Fibroblast of villous mesenchyme (primary cell): ENCODE measurements at regions not wholly inside any gene's neighbourhood (a gene's known extent, or its start where the extent isn't known, plus 50 kb on each side); places are given as distances from the start of the nearest gene placed in this dataset.

Experiments used
- DNase-seq: peaks from one replicate; pipeline ENCODE4 v3.0.0-alpha.2; 2010; ENCODE audit warnings: low read depth
- H3K4me3 ChIP-seq: 2 replicates; pipeline ENCODE4 v1.5.1; 2011; ENCODE audit warnings: low read depth, mild to moderate bottlenecking, low read length
- TF ChIP-seq, protein P1 (sequence below): IDR thresholded peaks from 2 replicates; pipeline ENCODE4 v1.5.1; 2012; ENCODE audit warnings: low read depth, mild to moderate bottlenecking, low read length; ENCODE audit not compliant: insufficient read depth

DNA sequence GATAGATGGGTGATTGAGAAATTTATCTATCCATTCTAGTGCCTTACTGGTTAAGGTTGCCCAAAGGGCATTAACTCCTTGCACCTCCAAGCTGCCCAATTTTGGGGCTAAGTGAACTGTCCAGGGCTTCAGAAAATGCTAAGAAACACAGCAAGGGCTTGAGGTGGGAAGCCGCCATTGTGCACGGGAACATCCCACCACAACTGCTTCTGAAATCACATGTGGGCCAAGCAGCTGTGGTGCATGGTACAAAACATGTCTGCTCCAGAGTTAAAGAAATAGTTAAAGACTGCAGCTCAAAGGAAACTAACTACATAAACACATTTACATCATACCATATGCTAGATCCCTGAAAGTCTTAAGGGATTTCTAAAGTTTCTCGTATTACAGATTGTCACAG, 144.3 kb upstream of the NDST3 start:
- no peak overlapping the region for H3K4me3 ChIP-seq
- DNase-seq = no peak
- TF ChIP-seq, protein P1, sequence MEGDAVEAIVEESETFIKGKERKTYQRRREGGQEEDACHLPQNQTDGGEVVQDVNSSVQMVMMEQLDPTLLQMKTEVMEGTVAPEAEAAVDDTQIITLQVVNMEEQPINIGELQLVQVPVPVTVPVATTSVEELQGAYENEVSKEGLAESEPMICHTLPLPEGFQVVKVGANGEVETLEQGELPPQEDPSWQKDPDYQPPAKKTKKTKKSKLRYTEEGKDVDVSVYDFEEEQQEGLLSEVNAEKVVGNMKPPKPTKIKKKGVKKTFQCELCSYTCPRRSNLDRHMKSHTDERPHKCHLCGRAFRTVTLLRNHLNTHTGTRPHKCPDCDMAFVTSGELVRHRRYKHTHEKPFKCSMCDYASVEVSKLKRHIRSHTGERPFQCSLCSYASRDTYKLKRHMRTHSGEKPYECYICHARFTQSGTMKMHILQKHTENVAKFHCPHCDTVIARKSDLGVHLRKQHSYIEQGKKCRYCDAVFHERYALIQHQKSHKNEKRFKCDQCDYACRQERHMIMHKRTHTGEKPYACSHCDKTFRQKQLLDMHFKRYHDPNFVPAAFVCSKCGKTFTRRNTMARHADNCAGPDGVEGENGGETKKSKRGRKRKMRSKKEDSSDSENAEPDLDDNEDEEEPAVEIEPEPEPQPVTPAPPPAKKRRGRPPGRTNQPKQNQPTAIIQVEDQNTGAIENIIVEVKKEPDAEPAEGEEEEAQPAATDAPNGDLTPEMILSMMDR = no peak

- no peak overlapping the region for H3K4me3 ChIP-seq
- TF ChIP-seq, protein P1 = no peak
- DNase-seq = no peak
Measured at GRCh38 chr4:117893207-117893606, 141.1 kb upstream of the NDST3 start.

DNA sequence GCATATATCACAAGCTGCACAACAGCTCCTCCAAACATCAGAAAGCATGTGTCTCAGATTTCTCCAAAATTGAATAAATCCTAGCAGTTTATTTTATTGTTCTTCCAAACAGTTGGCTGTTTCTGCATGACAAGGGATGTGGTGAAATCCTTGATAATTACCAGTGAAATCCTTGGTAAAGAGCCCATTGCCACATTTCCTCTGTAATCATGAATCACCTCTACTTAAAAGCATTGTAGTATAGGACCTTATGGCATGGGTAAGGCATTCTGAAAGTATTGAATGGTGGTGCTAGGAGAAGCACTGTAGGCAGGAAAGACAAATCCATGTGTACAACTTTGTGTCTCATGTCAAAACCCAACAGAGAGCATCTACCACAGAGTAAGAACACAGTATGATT, 135.8 kb upstream of the NDST3 start:
- DNase-seq = no peak
- no peak overlapping the region for H3K4me3 ChIP-seq
- TF ChIP-seq, protein P1 = no peak

DNA sequence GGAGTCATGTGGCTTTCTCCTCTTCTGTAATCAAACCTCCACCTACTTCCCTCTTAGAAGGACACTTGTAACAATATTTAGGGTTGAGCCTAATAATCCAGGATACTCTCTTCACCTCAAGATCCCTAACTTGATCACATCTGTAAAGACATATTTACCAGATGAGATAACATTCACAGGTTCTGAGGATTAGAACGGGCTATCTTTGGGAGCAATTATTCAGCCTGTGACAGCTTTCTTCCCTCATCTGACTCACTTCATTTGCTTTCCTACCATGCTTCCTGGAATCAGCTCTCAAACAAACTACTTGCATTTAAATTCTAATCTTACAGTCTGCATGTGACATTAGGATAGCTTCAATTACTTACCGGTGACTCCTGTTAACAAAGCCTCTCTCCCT, 133.5 kb upstream of the NDST3 start:
- DNase-seq = no peak
- no peak overlapping the region for H3K4me3 ChIP-seq
- TF ChIP-seq, protein P1 = no peak

- DNase-seq = no peak
- TF ChIP-seq, protein P1 = no peak
- H3K4me3 ChIP-seq = no peak overlapping the region
Measured at GRCh38 chr4:117907646-117908045, 126.6 kb upstream of the NDST3 start.

GRCh38 chr4:117908306-117909207, 125.7 kb upstream of the NDST3 start:
- TF ChIP-seq, protein P1 = no peak
- DNase-seq = no peak
- no peak overlapping the region for H3K4me3 ChIP-seq
